Neutrophil (primary cell): ENCODE measurements at regions not wholly inside any gene's neighbourhood (a gene's known extent, or its start where the extent isn't known, plus 50 kb on each side); places are given as distances from the start of the nearest gene placed in this dataset.

ENCODE experiments used
- H3K27ac ChIP-seq: fragments of 200-600 bp; sonication (generic); 2 replicates; pipeline ENCODE4 v1.5.1; 2016; ENCODE audit warnings: mild to moderate bottlenecking, moderate library complexity
- H3K27me3 ChIP-seq: fragments of 200-600 bp; sonication (generic); 2 replicates; pipeline ENCODE4 v1.6.0; 2016; ENCODE audit warnings: mild to moderate bottlenecking
- H3K36me3 ChIP-seq: fragments of 200-600 bp; sonication (generic); 2 replicates; pipeline ENCODE4 v1.5.1; 2017
- H3K4me1 ChIP-seq, 2 experiments: fragments of 200-600 bp in 1 of 2; sonication (generic) in 1 of 2; 1 replicate in 1 of 2; 2 replicates in 1 of 2; pipeline versions ENCODE4 v1.5.1 to v1.6.1; 2013 to 2016; ENCODE audit warnings: low read depth in 1 of 2, low read length in 1 of 2, mild to moderate bottlenecking in 1 of 2, moderate library complexity in 1 of 2; ENCODE audit not compliant: control insufficient read depth in 1 of 2, insufficient read depth in 1 of 2
- H3K4me3 ChIP-seq, 2 experiments: fragments of 200-600 bp in 1 of 2; sonication (generic) in 1 of 2; 1 replicate in 1 of 2; 2 replicates in 1 of 2; pipeline ENCODE4 v1.5.1; 2013 to 2016; ENCODE audit warnings: low read depth in 1 of 2, low read length in 1 of 2, mild to moderate bottlenecking in 1 of 2, moderate library complexity in 1 of 2
- H3K9me3 ChIP-seq: fragments of 200-600 bp; sonication (generic); 2 replicates; pipeline ENCODE4 v1.5.1; 2016
- CTCF ChIP-seq: fragments of 200-600 bp; sonication (generic); IDR thresholded peaks from 2 replicates; pipeline ENCODE4 v1.5.1; 2016; ENCODE audit warnings: antibody characterized with exemption

GRCh38 chr22:22388090-22388489 lies 120.5 kb downstream of the ZNF280B start:
- H3K27me3 ChIP-seq = peaks cover 46% of the 10 kb centered on the region
- H3K36me3 ChIP-seq = no peaks in the 10 kb centered on the region
- no peak overlapping the region for H3K4me3 ChIP-seq
- no peak overlapping the region for H3K27ac ChIP-seq
- no peak for TF ChIP-seq CTCF
- H3K4me1 ChIP-seq = no peaks in the 10 kb centered on the region
- no peaks in the 10 kb centered on the region for H3K9me3 ChIP-seq

GRCh38 chr22:22388494-22388893 lies 120.0 kb downstream of the ZNF280B start:
- no peak for TF ChIP-seq CTCF
- H3K27me3 ChIP-seq = peaks cover 41% of the 10 kb centered on the region

DNA sequence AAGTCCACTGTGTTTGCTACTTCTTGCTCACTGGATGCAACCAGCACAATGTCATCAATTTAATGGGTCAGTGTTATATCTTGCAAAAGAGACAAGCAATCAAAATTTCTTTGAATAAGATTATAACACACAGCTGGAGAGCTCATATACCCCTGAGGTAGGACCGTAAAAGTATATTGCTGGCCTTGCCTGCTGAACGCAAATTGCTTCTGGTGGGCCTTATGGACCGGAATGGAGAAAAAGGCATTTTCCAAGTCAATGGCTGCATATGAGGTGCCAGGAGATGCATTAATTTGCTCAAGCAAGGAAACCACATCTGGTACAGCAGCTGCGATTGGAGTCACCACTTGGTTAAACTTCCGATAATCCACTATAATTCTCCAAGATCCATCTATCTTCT lies 119.1 kb downstream of the ZNF280B start:
- H3K27me3 ChIP-seq = peaks cover 33% of the 10 kb centered on the region

More at GRCh38 chr22:22388494-22388893, 120.0 kb downstream of the ZNF280B start:
- Histone ChIP-seq H3K9me3 (no peaks in the 10 kb centered on the region), H3K36me3 (no peaks in the 10 kb centered on the region), H3K4me3 (no peak overlapping the region), H3K27ac (no peak overlapping the region), H3K4me1 (no peaks in the 10 kb centered on the region)

GRCh38 chr22:22390989-22391388 lies 117.6 kb downstream of the ZNF280B start:
- Histone ChIP-seq H3K9me3 (no peaks in the 10 kb centered on the region), H3K27me3 (peaks cover 33% of the 10 kb centered on the region), H3K36me3 (no peaks in the 10 kb centered on the region), H3K27ac (no peak overlapping the region), H3K4me1 (no peaks in the 10 kb centered on the region), H3K4me3 (no peak overlapping the region)
- no peak for TF ChIP-seq CTCF

More for the DNA sequence above, 119.1 kb downstream of the ZNF280B start:
- no peak for TF ChIP-seq CTCF
- Histone ChIP-seq H3K4me3 (no peak overlapping the region), H3K9me3 (no peaks in the 10 kb centered on the region), H3K27ac (no peak overlapping the region), H3K4me1 (no peaks in the 10 kb centered on the region), H3K36me3 (no peaks in the 10 kb centered on the region)

DNA sequence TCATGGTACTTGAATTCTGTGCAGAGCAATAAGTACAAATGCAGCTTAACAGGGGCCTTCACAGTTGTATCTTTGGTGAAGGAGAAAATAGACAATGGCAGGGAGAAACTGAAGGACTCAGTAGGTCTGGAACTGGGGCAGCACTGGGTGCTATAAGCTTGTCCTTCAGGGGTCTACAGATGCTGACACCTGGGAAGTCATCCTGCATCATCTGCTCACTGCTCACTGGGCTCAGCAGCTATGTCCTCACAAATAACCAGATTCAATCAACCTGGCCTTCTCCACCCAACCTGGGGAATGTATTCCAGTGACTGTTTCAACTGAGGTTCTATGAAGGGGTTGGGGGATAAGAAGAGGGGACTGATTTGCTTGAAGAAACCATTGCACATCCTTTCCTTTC lies 117.0 kb downstream of the ZNF280B start:
- H3K36me3 ChIP-seq = no peaks in the 10 kb centered on the region
- TF ChIP-seq CTCF = no peak

DNA sequence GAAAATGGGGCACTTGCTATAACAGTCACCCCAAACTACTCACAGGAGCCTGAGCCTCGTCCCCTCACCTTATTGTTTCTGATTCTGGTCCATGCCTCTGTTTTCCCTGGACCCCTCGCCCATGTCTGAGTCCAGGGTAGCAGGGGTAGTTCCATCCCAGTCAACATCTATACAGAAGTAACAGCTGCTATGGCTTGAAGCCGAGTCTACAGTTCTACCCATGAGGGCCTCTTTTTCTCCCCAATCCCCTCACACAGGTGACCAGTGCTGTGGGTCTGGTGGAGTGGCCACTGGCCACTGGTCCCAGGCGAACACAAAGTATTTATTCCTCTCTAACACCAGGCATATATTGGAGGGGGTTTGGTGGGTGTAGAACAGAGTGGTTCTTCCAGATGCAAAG lies 116.4 kb downstream of the ZNF280B start:
- H3K36me3 ChIP-seq = no peaks in the 10 kb centered on the region
- peaks cover 29% of the 10 kb centered on the region for H3K27me3 ChIP-seq
- H3K4me3 ChIP-seq = no peak overlapping the region
- no peaks in the 10 kb centered on the region for H3K4me1 ChIP-seq
- no peaks in the 10 kb centered on the region for H3K9me3 ChIP-seq
- no peak overlapping the region for H3K27ac ChIP-seq
- no peak for TF ChIP-seq CTCF

More for the DNA sequence above, 117.0 kb downstream of the ZNF280B start:
- Histone ChIP-seq H3K9me3 (no peaks in the 10 kb centered on the region), H3K27me3 (peaks cover 29% of the 10 kb centered on the region), H3K4me3 (no peak overlapping the region), H3K27ac (no peak overlapping the region), H3K4me1 (no peaks in the 10 kb centered on the region)
